NCI-H524 treated with DMSO at 0.1 percent for 48 hours (cell line): ENCODE measurements at regions not wholly inside any gene's neighbourhood (a gene's known extent, or its start where the extent isn't known, plus 50 kb on each side); places are given as distances from the start of the nearest gene placed in this dataset.
A peak's percentile ranks its signal among the peaks of the same experiment; 100 is the strongest.

Experiments used
- DNase-seq: peaks from one replicate; lab custom pipeline; 2025; lab: John Stamatoyannopoulos, UW

DNA sequence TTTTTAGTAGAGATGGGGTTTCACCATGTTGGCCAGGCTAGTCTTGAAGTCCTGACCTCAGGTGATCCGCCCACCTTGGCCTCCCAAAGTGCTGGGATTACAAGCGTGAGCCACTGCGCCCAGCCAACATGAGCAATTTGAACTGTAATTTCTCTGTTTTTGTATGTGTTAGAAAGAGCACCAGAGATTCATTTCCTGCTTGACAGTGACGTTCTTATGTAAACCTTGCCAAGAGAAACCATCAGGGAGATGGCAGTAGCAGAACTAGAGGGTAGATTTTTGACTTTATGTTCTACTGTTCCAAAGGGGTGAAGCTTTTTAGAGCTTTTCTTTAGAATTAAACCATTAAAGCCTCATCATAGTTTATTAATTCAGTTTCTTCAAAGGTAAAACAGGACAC lies 148.1 kb upstream of the UMPS start:
- no peak for DNase-seq

DNA sequence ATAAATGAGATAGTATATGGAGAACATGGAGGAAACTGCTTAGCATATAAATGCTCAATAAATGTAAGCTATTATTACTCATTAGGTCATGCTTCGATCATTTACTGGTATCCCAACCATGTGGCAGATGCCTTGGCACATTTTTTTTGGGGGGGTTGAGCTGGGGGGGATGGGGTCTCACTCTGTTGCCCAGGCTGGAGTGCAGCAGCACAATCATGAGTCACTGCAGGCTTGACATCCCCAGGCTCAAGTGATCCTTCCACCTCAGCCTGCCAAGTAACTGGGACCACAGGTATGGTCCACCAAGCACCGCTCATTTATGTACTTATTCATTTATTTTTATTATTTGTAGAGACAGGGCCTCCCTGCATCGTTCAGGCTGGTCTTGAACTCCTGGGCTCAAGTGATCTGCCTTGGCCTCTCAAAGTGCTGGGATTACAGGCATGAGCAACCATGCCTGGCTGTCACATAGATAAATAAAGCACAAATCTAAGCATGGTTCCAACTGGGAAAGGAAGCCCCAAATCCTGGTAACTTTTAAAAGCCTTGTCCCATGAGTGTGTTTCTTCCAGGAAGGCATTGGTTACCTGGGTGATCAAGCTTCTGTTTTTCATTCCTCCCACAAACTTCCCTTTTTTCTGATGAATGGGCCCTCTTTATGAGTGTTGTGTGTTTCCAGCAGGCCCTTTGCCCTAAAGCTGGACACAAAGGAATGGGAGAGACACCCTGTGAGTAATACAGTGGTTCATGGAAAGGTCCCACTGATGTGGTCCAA lies 147.4 kb upstream of the UMPS start:
- no peak for DNase-seq

GRCh38 chr3:124584245-124584551 lies 146.1 kb upstream of the UMPS start:
- no peak for DNase-seq

GRCh38 chr3:124584552-124585391 lies 145.5 kb upstream of the UMPS start:
- DNase-seq: no peak

DNA sequence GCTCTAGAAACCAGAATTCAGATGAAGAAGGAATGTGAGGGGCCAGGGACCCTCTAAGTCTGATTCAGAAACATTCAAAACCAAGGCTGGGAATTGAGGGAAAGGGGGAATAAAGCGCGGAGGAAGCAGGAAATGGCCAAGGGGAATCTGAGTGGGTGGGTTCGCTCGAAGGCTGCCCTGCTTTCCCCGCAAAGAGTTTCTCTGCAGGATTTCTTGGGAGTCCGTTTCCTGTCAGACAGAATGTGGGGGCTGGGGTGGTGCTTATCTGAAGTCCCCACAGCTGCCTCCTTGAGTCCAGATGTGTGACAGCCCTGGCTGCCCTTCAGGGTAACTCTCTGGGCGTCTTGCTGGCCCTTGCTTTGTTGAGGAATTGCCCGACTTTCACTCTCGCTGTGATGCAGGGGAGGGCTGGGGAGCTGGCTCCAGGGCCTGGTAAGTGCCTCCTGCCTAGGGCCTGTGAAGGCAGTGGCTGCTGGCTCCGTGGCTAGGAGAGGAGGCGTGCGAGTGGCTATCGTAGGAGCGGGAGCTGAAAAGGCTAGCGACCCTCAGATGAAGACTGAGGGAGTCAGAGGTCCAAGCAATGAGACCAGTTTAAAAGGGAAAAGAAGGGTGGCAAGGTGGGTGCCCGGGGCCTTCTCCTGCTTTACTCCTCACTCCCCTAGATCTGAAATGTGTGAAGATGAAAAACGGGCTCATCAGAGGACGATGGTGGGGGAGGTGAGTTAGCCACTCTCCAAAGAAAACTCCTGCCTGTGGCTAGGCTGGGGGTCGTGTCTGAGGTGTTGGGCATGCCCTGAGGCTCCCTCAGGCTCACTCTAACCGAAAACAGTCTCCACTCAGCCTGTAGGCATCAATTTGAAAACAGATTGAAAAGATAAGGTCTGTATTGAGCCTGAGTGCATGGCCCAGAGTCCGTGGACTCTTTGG lies 143.9 kb upstream of the UMPS start:
- no peak for DNase-seq

DNA sequence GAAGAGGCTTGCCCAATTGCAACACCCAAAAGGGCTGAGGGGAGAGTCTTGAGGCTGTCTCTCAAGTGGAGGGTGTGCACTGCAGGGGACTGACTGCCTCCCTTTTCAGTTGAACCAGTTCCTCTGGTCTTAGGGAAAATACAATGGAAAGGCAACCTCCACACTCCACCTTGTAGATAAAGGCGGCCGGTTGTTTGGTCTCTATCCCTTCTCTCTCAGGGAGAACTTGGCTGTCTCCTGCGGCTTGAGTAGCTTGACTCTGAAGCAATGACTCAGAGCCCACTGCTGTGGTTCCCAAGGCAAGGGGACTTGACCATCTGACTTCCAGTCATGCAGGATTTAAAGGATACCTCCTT lies 143.2 kb upstream of the UMPS start:
- DNase-seq: no peak

DNA sequence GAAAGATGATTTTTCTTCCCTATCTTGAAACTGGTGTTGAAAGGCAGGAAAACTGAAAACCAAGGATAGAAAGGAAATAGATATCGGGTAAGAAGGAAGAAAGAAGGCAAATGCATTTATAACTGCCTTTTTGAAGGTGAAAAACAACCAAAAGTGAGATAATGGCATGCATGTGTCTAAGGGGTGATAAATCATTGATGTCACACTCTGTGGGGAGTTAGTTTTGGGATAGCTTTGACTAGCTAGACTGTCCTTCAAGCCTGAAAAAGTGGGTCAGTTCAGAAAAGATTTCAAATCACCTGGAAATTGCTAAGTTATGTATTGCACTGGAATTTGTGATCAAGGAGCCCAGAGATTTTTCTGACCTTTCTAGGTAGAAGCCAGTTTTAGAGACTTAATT lies 142.2 kb upstream of the UMPS start:
- no peak for DNase-seq

- no peak for DNase-seq
Observed at GRCh38 chr3:124588794-124589193, 141.5 kb upstream of the UMPS start.

- no peak for DNase-seq
Observed at GRCh38 chr3:124591699-124592098, 138.6 kb upstream of the UMPS start.

DNA sequence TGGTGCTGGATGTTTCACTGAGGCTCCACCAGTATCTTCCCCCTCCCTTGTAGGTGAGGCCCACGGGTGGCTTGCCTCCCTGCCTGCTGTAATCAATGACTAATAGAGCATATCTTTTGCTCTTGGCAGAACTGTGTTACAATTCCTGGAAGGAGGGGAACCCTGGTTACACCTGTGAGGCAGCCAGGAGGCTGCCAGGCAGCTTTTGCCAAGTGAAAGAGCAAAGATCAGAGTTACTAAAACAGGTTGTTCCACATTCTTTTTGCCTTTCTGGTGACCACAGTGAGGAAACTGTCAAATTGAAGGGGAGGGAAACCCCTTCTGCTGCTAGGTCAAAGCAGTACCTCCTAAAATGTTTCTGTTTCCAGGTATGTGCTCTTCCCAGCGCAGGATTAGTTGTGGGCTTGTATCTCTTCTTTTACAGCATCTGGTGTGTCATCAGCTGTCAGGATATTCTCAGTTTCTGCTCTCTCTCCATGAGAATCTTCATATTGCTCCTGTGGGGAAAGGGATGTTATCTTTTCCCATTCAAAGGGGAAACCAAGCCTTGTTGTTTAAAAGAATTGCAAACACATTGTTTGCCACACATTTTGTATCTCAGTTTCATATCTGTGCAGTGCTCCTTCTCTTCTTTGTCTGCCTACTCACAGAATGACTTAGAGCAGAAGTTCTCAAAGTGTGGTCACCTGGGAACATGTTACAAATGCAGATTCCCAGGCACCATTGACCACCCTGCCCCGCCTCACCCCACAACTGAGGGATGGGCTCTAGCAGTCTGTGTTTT lies 137.4 kb upstream of the UMPS start:
- no peak for DNase-seq

DNA sequence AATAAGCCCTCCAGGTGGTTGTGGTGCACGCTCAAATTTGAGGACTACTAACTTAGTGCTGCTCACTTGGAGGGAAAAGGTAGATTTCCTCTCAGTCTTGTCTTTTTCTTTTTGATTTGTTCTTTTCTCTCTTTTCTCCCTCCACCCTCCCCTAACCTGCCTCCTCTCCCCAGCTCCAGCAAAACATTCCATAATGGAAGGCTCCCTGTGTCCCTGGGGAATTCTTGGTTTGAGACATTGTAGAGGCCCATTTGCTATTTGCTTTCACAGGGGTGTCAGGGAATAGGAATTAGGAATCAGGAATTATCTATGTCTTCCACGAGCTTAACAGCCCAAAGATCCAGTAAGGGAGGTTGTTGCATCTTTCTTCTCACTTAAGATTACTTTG lies 136.8 kb upstream of the UMPS start:
- no peak for DNase-seq

DNA sequence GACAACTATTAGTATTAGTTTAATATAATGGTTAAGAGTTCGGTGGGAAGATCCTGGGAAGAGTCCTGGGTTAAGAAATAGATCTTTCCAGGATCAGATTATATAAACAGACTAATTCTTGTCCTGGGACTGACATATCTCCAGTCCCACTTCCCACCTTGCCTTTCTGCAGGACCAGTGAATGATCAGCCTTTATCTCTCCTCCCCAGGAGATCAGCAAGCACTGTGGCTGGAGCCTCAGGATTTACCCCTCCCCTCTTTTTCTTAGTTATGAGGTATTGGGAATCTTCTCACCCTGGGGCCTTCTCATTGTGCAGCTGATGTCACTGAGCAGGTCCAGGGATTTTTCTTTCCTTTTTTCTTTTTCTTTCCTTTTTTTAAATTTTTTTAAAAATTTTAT lies 135.7 kb upstream of the UMPS start:
- DNase-seq: no peak

GRCh38 chr3:124597273-124597672 lies 133.0 kb upstream of the UMPS start:
- no peak for DNase-seq

DNA sequence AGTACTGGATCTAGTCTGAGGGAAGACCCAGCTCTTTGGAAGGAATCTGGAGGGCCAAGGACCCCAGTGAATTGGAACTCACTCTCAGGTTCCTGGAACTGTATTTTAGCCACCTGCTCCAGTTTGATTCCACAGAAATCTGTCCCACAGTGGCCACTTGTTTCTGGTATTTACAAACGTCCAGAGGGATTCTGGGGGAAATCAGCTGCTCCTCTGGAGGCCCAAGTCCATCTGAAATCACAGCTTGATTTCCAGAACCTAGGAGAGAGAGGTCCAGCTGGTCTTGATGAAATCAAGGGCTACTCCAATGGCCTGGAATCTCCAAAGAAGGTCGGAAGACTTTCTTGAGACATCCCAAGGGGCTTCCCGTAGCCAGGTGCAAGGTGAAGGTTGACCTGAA lies 132.3 kb upstream of the UMPS start:
- DNase-seq: no peak

- DNase-seq: peak; percentile 37
Observed at GRCh38 chr3:124599147-124599765, 131.0 kb upstream of the UMPS start.

DNA sequence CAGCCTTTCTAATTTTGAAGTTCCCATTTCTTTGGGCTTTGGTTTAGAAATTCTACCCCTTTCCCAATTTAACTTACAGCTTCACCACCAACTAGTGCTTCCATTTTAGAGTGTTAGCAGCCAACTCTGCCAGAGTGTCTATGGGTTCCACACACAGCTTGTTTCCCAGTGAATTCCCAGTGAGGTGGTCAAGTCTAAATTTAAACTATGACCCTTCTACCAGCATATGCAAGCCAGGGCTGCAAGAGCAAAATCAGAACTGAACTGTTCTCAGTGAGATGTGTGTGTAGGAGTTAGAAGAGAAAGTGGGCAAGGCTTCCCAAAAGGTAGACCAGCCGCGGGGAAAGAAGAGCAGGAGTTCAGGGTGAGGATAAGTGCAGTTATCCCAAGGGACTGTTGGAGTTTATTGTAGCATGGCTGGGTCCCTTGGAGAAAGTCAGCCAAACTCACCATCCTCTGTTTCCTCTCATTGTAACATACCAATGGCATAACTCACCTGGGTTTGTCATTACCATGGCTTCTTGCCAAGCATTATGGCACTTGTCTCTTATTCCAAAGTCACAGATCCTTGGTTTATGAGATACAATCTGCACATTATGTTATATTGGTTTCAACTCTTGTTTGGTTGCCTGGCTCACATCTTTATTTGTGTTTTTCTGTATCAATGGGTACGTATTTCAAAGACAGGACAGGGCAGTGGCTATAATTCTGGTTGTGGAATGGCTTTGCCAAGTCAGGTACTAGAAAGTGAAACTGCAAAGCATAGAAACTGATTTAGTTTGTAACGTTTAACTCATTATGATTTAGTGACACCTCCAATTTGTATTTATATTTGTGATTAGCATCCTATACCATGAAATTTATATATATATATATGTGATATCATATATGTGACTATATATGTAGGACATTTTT lies 130.2 kb upstream of the UMPS start:
- no peak for DNase-seq

DNA sequence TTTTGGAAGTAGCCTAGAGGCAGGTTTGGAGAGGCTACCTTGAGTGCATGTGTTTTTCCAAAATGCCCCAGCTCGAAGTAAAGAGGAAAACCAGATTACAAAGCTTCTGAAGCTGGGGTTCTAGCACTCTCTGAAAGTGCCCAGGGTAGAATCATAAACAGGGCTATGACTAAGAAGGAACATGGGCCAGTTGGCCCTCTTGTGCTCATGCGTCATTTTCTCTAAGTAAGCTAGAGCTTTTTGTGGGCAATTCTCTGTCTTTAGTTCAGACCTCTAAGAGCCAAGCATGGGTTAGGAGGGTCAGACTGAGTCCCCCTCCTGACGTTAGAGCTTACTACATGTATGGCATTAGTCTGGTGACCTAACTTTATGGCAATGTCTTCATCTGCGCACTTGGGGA lies 129.5 kb upstream of the UMPS start:
- no peak for DNase-seq

DNA sequence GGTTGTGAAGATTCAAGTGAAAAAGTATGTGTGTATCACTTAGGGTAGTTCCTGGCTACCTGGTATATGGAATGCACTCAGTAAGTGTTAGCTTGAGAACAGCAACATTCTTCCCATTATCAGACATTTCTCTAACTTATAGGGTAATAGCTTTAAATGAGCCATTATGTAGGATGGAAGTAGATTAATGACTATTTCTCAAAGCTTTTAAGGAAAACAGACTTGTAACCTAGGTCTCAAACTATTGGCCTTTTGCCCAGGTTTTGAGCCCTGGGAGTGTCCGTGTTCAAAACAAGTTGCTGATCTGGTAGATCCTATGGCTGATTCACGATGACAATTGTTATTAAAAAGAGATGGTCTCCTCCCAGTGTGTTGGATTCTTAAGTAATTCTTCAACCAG lies 129.1 kb upstream of the UMPS start:
- no peak for DNase-seq

- no peak for DNase-seq
Observed at GRCh38 chr3:124602980-124603627, 127.1 kb upstream of the UMPS start.
